T-helper 9 cell (primary cell): ENCODE measurements at regions not wholly inside any gene's neighbourhood (a gene's known extent, or its start where the extent isn't known, plus 50 kb on each side); places are given as distances from the start of the nearest gene placed in this dataset.

ENCODE experiments used
- DNase-seq: peaks from one replicate; pipeline ENCODE4 v3.0.0-alpha.2; 2020

- DNase-seq: no peak
Measured at GRCh38 chr3:157573780-157574378, 70.7 kb upstream of the VEPH1 start.

DNA sequence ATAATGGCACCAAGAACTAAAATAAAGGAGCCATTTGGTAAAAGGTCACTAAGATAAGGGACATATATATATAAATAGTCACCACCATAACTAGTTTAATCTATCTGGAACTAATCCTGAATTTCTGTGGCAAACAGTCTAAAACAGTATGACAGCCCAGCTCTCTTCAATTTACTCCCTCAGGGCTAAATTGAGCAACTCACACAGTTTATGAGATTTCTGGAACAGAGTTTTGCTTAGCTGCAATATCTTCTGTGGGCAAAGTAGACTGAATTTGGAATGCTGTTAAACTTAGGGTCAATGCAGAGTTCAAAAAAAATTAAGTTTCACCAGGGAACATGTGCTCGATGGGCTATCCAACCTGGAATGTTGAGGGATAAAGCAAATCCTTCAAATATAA, 70.1 kb upstream of the VEPH1 start:
- no peak for DNase-seq

DNA sequence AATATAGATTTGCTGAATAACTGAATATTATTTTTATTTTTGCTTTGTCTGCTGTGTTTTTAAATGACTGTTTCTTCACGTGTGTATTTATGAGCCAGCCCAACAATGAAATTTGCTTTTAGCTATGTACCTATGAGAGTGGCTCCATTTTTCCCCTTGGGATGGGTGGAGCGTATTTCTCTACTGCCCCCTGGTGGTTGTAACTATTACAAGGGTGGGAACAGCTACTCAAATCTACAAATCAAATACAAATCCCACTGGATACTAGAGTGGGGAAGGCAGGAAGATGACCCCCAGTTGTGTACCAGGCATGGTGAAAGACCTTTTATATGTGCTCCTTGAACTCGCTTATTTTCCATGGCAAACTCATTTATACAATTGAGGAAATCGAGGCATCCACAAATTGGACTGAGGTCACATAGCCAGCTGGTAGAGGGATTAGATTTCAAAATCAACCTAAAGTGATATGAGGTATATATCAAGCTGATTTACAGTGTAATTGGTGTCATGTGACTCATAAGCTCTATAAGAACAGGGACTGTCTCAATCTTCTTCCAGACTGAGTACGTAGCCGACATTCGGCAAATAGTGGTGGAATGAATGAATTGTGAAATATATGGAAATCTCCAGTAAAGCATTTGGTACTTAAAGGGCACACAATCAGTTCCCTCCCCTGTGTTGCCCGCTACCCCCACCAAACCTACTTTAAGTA, 69.5 kb upstream of the VEPH1 start:
- DNase-seq: no peak

GRCh38 chr3:157566596-157566995, 63.4 kb upstream of the VEPH1 start:
- no peak for DNase-seq

DNA sequence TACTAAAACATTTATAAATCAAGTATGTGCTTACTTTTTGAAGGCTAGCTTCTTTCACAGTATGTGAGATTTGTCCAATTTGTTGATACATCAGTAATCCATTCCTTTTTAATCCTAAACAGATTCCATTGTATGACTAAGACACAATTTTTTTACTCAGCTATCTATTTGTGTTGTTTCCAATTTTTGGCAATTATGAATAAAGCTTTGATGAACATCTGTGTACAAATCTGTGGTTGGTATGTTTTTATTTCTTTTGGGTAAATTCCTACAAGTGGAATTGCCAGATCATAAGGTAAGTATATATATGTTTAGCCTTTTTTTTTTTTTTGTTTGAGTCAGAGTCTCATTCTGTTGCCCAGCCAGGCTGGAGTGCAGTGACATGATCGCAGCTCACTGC, 56.2 kb upstream of the VEPH1 start:
- no peak for DNase-seq
